Testis (tissue), 2 donors: ENCODE measurements at regions not wholly inside any gene's neighbourhood (a gene's known extent, or its start where the extent isn't known, plus 50 kb on each side); places are given as distances from the start of the nearest gene placed in this dataset.

ENCODE experiments used
- POLR2A ChIP-seq: fragments of 450-650 bp; IDR thresholded peaks from one replicate; pipeline ENCODE4 v1.6.1; 2017; ENCODE audit warnings: antibody characterized with exemption, mild to moderate bottlenecking, moderate library complexity
- TF ChIP-seq, protein P1 (sequence below), 3 experiments: fragments of 450-650 bp in 2 of 3; fragments of 200-600 bp in 1 of 3; sonication (generic) in 1 of 3; IDR thresholded peaks; one replicate each; pipeline ENCODE4 v1.5.1; 2016 to 2019; ENCODE audit warnings: antibody characterized with exemption in 3 of 3, mild to moderate bottlenecking in 2 of 3, moderate library complexity in 1 of 3

DNA sequence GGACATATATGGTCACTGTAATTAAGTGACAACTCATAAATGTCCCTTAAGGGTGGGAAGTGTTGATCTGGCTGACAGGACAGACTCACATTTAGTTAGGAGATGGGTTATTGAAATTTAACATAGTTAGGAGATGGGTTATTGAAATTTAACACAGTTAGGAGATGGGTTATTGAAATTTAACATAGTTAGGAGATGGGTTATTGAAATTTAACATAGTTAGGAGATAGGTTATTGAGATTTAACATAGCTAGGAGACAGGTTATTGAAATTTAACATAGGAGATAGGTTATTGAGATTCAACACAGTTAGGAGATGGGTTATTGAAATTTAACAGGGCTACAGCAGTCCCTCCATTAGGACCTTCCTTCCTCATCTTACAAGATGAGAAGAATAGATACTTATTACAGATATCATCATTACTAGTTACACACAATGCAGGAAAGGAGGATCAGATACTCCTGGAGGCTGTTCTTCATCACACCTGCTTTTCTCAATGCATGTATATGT lies 98.5 kb downstream of the MTNR1B start:
- TF ChIP-seq, protein P1, sequence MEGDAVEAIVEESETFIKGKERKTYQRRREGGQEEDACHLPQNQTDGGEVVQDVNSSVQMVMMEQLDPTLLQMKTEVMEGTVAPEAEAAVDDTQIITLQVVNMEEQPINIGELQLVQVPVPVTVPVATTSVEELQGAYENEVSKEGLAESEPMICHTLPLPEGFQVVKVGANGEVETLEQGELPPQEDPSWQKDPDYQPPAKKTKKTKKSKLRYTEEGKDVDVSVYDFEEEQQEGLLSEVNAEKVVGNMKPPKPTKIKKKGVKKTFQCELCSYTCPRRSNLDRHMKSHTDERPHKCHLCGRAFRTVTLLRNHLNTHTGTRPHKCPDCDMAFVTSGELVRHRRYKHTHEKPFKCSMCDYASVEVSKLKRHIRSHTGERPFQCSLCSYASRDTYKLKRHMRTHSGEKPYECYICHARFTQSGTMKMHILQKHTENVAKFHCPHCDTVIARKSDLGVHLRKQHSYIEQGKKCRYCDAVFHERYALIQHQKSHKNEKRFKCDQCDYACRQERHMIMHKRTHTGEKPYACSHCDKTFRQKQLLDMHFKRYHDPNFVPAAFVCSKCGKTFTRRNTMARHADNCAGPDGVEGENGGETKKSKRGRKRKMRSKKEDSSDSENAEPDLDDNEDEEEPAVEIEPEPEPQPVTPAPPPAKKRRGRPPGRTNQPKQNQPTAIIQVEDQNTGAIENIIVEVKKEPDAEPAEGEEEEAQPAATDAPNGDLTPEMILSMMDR (IDR thresholded peaks at IDR 0.05): no peak
- TF ChIP-seq POLR2A: no peak
